ENCODE measurements at regions not wholly inside any gene's neighbourhood (a gene's known extent, or its start where the extent isn't known, plus 50 kb on each side); places are given as distances from the start of the nearest gene placed in this dataset.

GRCh38 chr6:27066381-27066780, 181.1 kb upstream of the PRSS16 start:
- no peaks in the 10 kb centered on the region for H3K9me3 ChIP-seq (ENCODE audit: control insufficient read depth in 2 of 2, low read length in 2 of 2)
- no peak overlapping the region for H3K9ac ChIP-seq (ENCODE audit: low read depth in 1 of 2, low read length in 2 of 2)
- H3K36me3 ChIP-seq (ENCODE audit: control insufficient read depth in 2 of 2, insufficient read depth in 2 of 2, low read length in 2 of 2), result no peaks in the 10 kb centered on the region
- H3K4me3 ChIP-seq (ENCODE audit: low read length in 2 of 2), result no peak overlapping the region
- no peaks in the 10 kb centered on the region for H3K27me3 ChIP-seq (ENCODE audit: control insufficient read depth in 2 of 2, insufficient read depth in 2 of 2, low read length in 2 of 2)
- no peak overlapping the region for H3K27ac ChIP-seq (ENCODE audit: low read depth in 2 of 2, low read length in 2 of 2)
- H3K4me1 ChIP-seq (ENCODE audit: control insufficient read depth in 2 of 2, insufficient read depth in 2 of 2, low read length in 2 of 2), result no peaks in the 10 kb centered on the region

DNA sequence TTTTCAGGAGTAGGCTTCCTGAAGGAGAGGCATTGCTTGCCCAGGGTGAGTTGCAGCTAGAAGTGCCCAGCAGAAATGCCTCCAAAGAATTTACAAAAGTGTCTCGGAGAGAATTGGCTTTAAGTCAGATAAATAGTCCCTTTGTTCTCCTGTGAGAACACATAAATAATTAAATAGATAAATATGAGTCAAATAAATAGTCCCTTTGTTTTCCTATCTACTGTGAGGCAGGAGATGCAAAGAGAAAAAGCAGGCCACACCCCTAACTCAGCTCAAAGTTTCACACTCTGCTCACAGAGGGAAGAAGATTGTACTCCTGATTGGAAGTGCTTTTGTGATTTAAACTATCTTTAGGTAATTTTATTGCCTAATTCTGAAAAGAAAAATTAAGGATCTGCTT, 180.7 kb upstream of the PRSS16 start:
- Histone ChIP-seq H3K9ac (ENCODE audit: low read depth in 1 of 2, low read length in 2 of 2) (no peak overlapping the region), H3K27ac (ENCODE audit: low read depth in 2 of 2, low read length in 2 of 2) (no peak overlapping the region), H3K27me3 (ENCODE audit: control insufficient read depth in 2 of 2, insufficient read depth in 2 of 2, low read length in 2 of 2) (no peaks in the 10 kb centered on the region), H3K36me3 (ENCODE audit: control insufficient read depth in 2 of 2, insufficient read depth in 2 of 2, low read length in 2 of 2) (no peaks in the 10 kb centered on the region), H3K9me3 (ENCODE audit: control insufficient read depth in 2 of 2, low read length in 2 of 2) (no peaks in the 10 kb centered on the region), H3K4me1 (ENCODE audit: control insufficient read depth in 2 of 2, insufficient read depth in 2 of 2, low read length in 2 of 2) (no peaks in the 10 kb centered on the region), H3K4me3 (ENCODE audit: low read length in 2 of 2) (no peak overlapping the region)

DNA sequence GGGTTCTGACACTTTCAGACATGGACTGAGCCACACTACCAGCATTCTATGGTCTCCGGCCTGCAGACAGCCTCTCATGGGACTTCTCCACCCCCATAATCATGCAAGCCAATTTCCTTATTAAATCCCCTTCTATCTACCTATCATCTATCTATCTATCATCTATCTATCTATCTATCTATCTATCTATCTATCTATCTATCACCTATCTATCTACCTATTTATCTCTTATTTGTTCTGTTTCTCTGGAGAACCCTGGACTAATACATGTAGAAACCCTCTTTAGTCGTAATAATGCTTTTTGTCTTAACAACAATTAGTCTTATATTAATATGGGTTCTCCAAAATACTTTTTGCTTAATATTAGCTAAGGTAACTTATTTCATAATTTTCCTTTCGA, 174.1 kb upstream of the PRSS16 start:
- no peak overlapping the region for H3K4me3 ChIP-seq (ENCODE audit: low read length in 2 of 2)
- no peak overlapping the region for H3K27ac ChIP-seq (ENCODE audit: low read depth in 2 of 2, low read length in 2 of 2)
- peaks cover 4% of the 10 kb centered on the region in 2 donors for H3K27me3 ChIP-seq (ENCODE audit: control insufficient read depth in 2 of 2, insufficient read depth in 2 of 2, low read length in 2 of 2)
- no peaks in the 10 kb centered on the region for H3K36me3 ChIP-seq (ENCODE audit: control insufficient read depth in 2 of 2, insufficient read depth in 2 of 2, low read length in 2 of 2)
- no peaks in the 10 kb centered on the region for H3K4me1 ChIP-seq (ENCODE audit: control insufficient read depth in 2 of 2, insufficient read depth in 2 of 2, low read length in 2 of 2)
- no peak overlapping the region for H3K9ac ChIP-seq (ENCODE audit: low read depth in 1 of 2, low read length in 2 of 2)
- H3K9me3 ChIP-seq (ENCODE audit: control insufficient read depth in 2 of 2, low read length in 2 of 2), result no peaks in the 10 kb centered on the region

GRCh38 chr6:27076116-27076515, 171.4 kb upstream of the PRSS16 start:
- Histone ChIP-seq H3K36me3 (ENCODE audit: control insufficient read depth in 2 of 2, insufficient read depth in 2 of 2, low read length in 2 of 2) (no peaks in the 10 kb centered on the region), H3K27me3 (ENCODE audit: control insufficient read depth in 2 of 2, insufficient read depth in 2 of 2, low read length in 2 of 2) (peaks cover 4% of the 10 kb centered on the region in 2 donors), H3K4me3 (ENCODE audit: low read length in 2 of 2) (no peak overlapping the region), H3K9ac (ENCODE audit: low read depth in 1 of 2, low read length in 2 of 2) (no peak overlapping the region), H3K27ac (ENCODE audit: low read depth in 2 of 2, low read length in 2 of 2) (no peak overlapping the region), H3K9me3 (ENCODE audit: control insufficient read depth in 2 of 2, low read length in 2 of 2) (no peaks in the 10 kb centered on the region), H3K4me1 (ENCODE audit: control insufficient read depth in 2 of 2, insufficient read depth in 2 of 2, low read length in 2 of 2) (peaks cover 3 to 4% of the 10 kb centered on the region in 2 donors)

DNA sequence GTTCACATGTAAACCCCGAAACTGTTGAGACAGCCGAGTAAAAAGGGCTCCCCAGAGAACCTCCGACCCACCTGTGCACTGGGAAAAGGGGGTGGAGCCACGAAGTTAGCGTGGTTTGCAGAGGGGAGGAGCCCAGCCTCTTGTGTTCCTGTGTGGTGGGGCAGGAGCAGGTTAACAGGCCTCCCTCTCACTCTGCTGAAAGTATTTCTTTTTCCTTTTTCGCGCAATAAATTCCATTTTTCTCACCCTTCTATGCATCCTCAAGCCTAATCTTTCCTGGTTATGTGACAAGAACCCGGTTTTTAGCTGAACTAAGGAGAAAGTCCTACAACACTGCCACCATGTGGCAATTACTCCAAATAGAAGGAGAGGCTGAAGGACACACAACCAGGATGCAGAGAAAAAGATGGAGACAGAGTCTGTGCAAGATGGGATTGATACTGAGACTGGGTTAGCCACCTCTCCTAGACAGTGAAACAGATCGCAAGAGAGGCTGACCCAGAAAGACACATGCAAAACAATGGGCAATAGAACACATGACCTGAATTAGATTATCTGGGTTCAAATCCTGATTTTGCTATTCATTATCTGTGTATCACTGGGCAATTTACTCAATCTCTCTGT, 168.7 kb upstream of the PRSS16 start:
- H3K27me3 ChIP-seq (ENCODE audit: control insufficient read depth in 2 of 2, insufficient read depth in 2 of 2, low read length in 2 of 2), result peaks cover 3 to 7% of the 10 kb centered on the region in 2 donors
- H3K27ac ChIP-seq (ENCODE audit: low read depth in 2 of 2, low read length in 2 of 2), result no peak overlapping the region
- H3K4me3 ChIP-seq (ENCODE audit: low read length in 2 of 2), result peak overlapping the region; percentile 47 to 70
- no peak overlapping the region for H3K9ac ChIP-seq (ENCODE audit: low read depth in 1 of 2, low read length in 2 of 2)
- no peaks in the 10 kb centered on the region for H3K9me3 ChIP-seq (ENCODE audit: control insufficient read depth in 2 of 2, low read length in 2 of 2)
- peaks cover 3 to 4% of the 10 kb centered on the region in 2 donors for H3K4me1 ChIP-seq (ENCODE audit: control insufficient read depth in 2 of 2, insufficient read depth in 2 of 2, low read length in 2 of 2)
- H3K36me3 ChIP-seq (ENCODE audit: control insufficient read depth in 2 of 2, insufficient read depth in 2 of 2, low read length in 2 of 2), result no peaks in the 10 kb centered on the region

DNA sequence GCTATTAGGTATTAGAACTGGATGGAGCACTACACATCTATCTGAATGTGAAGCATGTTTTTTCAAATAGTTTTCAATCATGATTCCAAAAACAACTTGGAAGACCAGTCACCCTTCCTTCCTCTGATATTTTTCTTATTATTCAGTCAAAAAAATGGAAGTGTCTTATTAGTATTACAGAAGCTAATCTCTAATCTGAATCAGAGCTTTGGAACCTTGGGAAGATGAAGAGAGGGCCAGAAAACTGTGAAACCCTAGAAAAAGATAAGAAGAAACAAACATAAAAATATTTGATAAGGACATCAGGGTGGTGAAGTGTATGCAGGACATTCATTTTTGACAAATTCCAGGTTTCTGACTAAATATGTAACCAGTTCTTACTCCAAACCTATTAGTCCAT, 166.3 kb upstream of the PRSS16 start:
- no peaks in the 10 kb centered on the region for H3K36me3 ChIP-seq (ENCODE audit: control insufficient read depth in 2 of 2, insufficient read depth in 2 of 2, low read length in 2 of 2)
- no peak overlapping the region for H3K4me3 ChIP-seq (ENCODE audit: low read length in 2 of 2)
- H3K27me3 ChIP-seq (ENCODE audit: control insufficient read depth in 2 of 2, insufficient read depth in 2 of 2, low read length in 2 of 2), result peaks cover 3 to 8% of the 10 kb centered on the region in 2 donors
- H3K27ac ChIP-seq (ENCODE audit: low read depth in 2 of 2, low read length in 2 of 2), result no peak overlapping the region
- no peak overlapping the region for H3K9ac ChIP-seq (ENCODE audit: low read depth in 1 of 2, low read length in 2 of 2)
- no peaks in the 10 kb centered on the region for H3K9me3 ChIP-seq (ENCODE audit: control insufficient read depth in 2 of 2, low read length in 2 of 2)
- H3K4me1 ChIP-seq (ENCODE audit: control insufficient read depth in 2 of 2, insufficient read depth in 2 of 2, low read length in 2 of 2), result peaks cover 3 to 4% of the 10 kb centered on the region in 2 donors

GRCh38 chr6:27081931-27082330, 165.6 kb upstream of the PRSS16 start:
- Histone ChIP-seq H3K27me3 (ENCODE audit: control insufficient read depth in 2 of 2, insufficient read depth in 2 of 2, low read length in 2 of 2) (peaks cover 5% of the 10 kb centered on the region in 2 donors), H3K9me3 (ENCODE audit: control insufficient read depth in 2 of 2, low read length in 2 of 2) (no peaks in the 10 kb centered on the region)

GRCh38 chr6:27088068-27088467, 159.4 kb upstream of the PRSS16 start:
- no peaks in the 10 kb centered on the region for H3K9me3 ChIP-seq (ENCODE audit: control insufficient read depth in 2 of 2, low read length in 2 of 2)
- H3K4me3 ChIP-seq (ENCODE audit: low read length in 2 of 2), result no peak overlapping the region
- H3K9ac ChIP-seq (ENCODE audit: low read depth in 1 of 2, low read length in 2 of 2), result no peak overlapping the region
- H3K4me1 ChIP-seq (ENCODE audit: control insufficient read depth in 2 of 2, insufficient read depth in 2 of 2, low read length in 2 of 2), result no peaks in the 10 kb centered on the region
- H3K27me3 ChIP-seq (ENCODE audit: control insufficient read depth in 2 of 2, insufficient read depth in 2 of 2, low read length in 2 of 2), result peaks cover 20 to 28% of the 10 kb centered on the region in 2 donors
- no peaks in the 10 kb centered on the region for H3K36me3 ChIP-seq (ENCODE audit: control insufficient read depth in 2 of 2, insufficient read depth in 2 of 2, low read length in 2 of 2)
- H3K27ac ChIP-seq (ENCODE audit: low read depth in 2 of 2, low read length in 2 of 2), result no peak overlapping the region

More at GRCh38 chr6:27081931-27082330, 165.6 kb upstream of the PRSS16 start:
- Histone ChIP-seq H3K9ac (ENCODE audit: low read depth in 1 of 2, low read length in 2 of 2) (no peak overlapping the region), H3K4me3 (ENCODE audit: low read length in 2 of 2) (no peak overlapping the region), H3K4me1 (ENCODE audit: control insufficient read depth in 2 of 2, insufficient read depth in 2 of 2, low read length in 2 of 2) (peaks cover 3 to 4% of the 10 kb centered on the region in 2 donors), H3K27ac (ENCODE audit: low read depth in 2 of 2, low read length in 2 of 2) (no peak overlapping the region), H3K36me3 (ENCODE audit: control insufficient read depth in 2 of 2, insufficient read depth in 2 of 2, low read length in 2 of 2) (no peaks in the 10 kb centered on the region)

DNA sequence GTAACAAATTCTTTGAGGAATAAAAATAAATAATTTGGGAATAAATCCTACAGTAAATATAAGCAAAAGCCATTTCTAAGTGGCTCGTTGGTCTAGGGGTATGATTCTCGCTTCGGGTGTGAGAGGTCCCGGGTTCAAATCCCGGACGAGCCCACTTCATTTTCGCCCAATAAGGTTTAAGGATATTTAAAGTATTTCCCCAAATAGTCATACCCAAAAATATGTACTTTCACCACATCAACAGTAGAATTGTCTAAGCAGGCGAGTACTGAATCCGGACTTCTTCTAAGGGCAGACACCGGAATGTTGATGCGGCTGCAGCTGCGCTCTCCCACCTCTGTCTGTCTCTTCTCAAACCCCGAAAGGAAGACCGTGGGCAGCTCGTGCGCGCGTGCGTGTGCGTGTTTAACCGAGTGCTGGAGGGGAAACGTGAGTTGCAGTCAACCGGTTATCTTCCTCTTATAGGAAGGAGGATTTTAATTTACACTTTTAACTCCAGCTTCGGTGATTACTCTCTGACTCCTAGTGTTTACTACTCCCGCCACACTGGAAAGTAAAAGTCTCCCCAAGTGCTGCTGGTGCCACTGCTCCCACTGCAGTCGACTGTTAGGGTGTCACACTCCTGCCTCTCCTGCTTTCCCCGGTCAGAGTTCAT, 155.7 kb upstream of the PRSS16 start:
- H3K9me3 ChIP-seq (ENCODE audit: control insufficient read depth in 2 of 2, low read length in 2 of 2), result no peaks in the 10 kb centered on the region
- no peak overlapping the region for H3K27ac ChIP-seq (ENCODE audit: low read depth in 2 of 2, low read length in 2 of 2)
- no peaks in the 10 kb centered on the region for H3K4me1 ChIP-seq (ENCODE audit: control insufficient read depth in 2 of 2, insufficient read depth in 2 of 2, low read length in 2 of 2)
- no peaks in the 10 kb centered on the region for H3K36me3 ChIP-seq (ENCODE audit: control insufficient read depth in 2 of 2, insufficient read depth in 2 of 2, low read length in 2 of 2)
- no peak overlapping the region for H3K9ac ChIP-seq (ENCODE audit: low read depth in 1 of 2, low read length in 2 of 2)
- H3K4me3 ChIP-seq (ENCODE audit: low read length in 2 of 2), result peak overlapping the region in 1 of 2 donors; percentile 27
- peaks cover 21 to 30% of the 10 kb centered on the region in 2 donors for H3K27me3 ChIP-seq (ENCODE audit: control insufficient read depth in 2 of 2, insufficient read depth in 2 of 2, low read length in 2 of 2)

GRCh38 chr6:27092316-27092692, 155.2 kb upstream of the PRSS16 start:
- Histone ChIP-seq H3K36me3 (ENCODE audit: control insufficient read depth in 2 of 2, insufficient read depth in 2 of 2, low read length in 2 of 2) (no peaks in the 10 kb centered on the region), H3K4me3 (ENCODE audit: low read length in 2 of 2) (peak overlapping the region in 1 of 2 donors; percentile 27), H3K9ac (ENCODE audit: low read depth in 1 of 2, low read length in 2 of 2) (no peak overlapping the region), H3K9me3 (ENCODE audit: control insufficient read depth in 2 of 2, low read length in 2 of 2) (no peaks in the 10 kb centered on the region), H3K27me3 (ENCODE audit: control insufficient read depth in 2 of 2, insufficient read depth in 2 of 2, low read length in 2 of 2) (peaks cover 23 to 31% of the 10 kb centered on the region in 2 donors), H3K4me1 (ENCODE audit: control insufficient read depth in 2 of 2, insufficient read depth in 2 of 2, low read length in 2 of 2) (peaks cover 0 to 4% of the 10 kb centered on the region in 2 donors), H3K27ac (ENCODE audit: low read depth in 2 of 2, low read length in 2 of 2) (no peak overlapping the region)

Data from mucosa of rectum (tissue), 2 donors.